Loucy (cell line): ENCODE measurements at regions not wholly inside any gene's neighbourhood (a gene's known extent, or its start where the extent isn't known, plus 50 kb on each side); places are given as distances from the start of the nearest gene placed in this dataset.

Experiments used
- EZH2phosphoT487 ChIP-seq: fragments of 200-600 bp; IDR thresholded peaks from 2 replicates; pipeline ENCODE4 v1.6.1; 2018; ENCODE audit warnings: antibody characterized with exemption, mild to moderate bottlenecking, moderate library complexity, borderline replicate concordance
- TF ChIP-seq, protein P1 (sequence below): fragments of 200-600 bp; sonication (generic); conservative IDR thresholded peaks from 2 replicates; pipeline ENCODE4 v1.5.1; 2014; ENCODE audit warnings: mild to moderate bottlenecking, antibody characterized with exemption, low read length

DNA sequence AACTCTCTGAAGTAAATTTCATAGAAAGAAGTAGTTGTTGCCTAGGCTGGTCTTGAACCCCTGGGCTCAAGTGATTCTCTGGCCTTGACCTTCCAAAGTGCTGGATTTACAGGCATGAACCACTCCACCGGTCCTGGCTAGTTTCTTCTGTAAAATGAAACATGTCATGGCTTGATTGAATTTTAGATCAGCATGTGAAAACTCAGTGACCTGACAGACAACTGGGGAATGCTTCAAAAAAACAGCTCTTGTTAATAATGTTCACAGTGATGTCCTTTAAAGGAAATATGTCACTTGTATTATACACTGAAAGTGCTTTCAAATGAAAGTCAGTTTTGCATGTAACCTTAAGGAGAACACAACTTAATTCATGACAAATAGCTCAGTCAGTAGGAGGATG lies 118.2 kb downstream of the KLF5 start:
- TF ChIP-seq, protein P1, sequence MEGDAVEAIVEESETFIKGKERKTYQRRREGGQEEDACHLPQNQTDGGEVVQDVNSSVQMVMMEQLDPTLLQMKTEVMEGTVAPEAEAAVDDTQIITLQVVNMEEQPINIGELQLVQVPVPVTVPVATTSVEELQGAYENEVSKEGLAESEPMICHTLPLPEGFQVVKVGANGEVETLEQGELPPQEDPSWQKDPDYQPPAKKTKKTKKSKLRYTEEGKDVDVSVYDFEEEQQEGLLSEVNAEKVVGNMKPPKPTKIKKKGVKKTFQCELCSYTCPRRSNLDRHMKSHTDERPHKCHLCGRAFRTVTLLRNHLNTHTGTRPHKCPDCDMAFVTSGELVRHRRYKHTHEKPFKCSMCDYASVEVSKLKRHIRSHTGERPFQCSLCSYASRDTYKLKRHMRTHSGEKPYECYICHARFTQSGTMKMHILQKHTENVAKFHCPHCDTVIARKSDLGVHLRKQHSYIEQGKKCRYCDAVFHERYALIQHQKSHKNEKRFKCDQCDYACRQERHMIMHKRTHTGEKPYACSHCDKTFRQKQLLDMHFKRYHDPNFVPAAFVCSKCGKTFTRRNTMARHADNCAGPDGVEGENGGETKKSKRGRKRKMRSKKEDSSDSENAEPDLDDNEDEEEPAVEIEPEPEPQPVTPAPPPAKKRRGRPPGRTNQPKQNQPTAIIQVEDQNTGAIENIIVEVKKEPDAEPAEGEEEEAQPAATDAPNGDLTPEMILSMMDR: no peak
- TF ChIP-seq EZH2phosphoT487: no peak
